ENCODE measurements at regions not wholly inside any gene's neighbourhood (a gene's known extent, or its start where the extent isn't known, plus 50 kb on each side); places are given as distances from the start of the nearest gene placed in this dataset.

GRCh38 chr2:195162194-195162593 is 494.8 kb upstream of the SLC39A10 start:
- Histone ChIP-seq H3K27ac (no peak overlapping the region), H3K36me3 (no peaks in the 10 kb centered on the region), H3K9me3 (peaks cover 0 to 2% of the 10 kb centered on the region in 2 donors), H3K4me1 (no peaks in the 10 kb centered on the region), H3K4me3 (no peak overlapping the region), H3K27me3 (no peaks in the 10 kb centered on the region)
- intact Hi-C loops (cut with DNase I; ENCODE audit: low total_unique reads): no loop called here
- TF ChIP-seq, protein P1, sequence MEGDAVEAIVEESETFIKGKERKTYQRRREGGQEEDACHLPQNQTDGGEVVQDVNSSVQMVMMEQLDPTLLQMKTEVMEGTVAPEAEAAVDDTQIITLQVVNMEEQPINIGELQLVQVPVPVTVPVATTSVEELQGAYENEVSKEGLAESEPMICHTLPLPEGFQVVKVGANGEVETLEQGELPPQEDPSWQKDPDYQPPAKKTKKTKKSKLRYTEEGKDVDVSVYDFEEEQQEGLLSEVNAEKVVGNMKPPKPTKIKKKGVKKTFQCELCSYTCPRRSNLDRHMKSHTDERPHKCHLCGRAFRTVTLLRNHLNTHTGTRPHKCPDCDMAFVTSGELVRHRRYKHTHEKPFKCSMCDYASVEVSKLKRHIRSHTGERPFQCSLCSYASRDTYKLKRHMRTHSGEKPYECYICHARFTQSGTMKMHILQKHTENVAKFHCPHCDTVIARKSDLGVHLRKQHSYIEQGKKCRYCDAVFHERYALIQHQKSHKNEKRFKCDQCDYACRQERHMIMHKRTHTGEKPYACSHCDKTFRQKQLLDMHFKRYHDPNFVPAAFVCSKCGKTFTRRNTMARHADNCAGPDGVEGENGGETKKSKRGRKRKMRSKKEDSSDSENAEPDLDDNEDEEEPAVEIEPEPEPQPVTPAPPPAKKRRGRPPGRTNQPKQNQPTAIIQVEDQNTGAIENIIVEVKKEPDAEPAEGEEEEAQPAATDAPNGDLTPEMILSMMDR (IDR thresholded peaks at IDR 0.05): no peak
- TF ChIP-seq POLR2A (IDR thresholded peaks at IDR 0.05) (no peak), POLR2AphosphoS5 (IDR thresholded peaks at IDR 0.05) (no peak)
- DNase-seq (ENCODE audit: low spot score in 2 of 2): no peak

- TF ChIP-seq POLR2AphosphoS5 (IDR thresholded peaks at IDR 0.05) (no peak), POLR2A (IDR thresholded peaks at IDR 0.05) (no peak)
- TF ChIP-seq, protein P1 (IDR thresholded peaks at IDR 0.05): no peak
Observed at GRCh38 chr2:195160963-195161362, 496.1 kb upstream of the SLC39A10 start.

DNA sequence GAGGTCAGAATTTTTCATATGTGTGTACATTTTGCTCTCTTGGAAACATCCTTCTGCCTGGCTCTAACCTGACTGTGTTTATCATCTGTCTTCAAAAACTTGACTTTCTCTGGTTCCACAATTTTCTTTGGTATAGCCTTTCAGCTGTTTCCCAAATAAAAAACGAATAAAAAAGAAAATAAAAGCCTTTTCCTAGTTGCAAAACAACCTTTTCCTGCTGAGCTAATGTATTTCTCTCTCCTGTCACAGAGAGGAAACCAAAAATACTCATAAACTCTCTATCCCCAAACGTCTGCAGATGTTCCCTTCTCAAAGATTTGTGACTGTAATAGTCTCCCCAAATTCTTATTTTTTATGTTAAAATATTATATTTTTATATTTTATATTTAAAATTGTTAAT is 505.3 kb upstream of the SLC39A10 start:
- no peaks in the 10 kb centered on the region for H3K9me3 ChIP-seq
- no peaks in the 10 kb centered on the region for H3K27me3 ChIP-seq
- H3K4me3 ChIP-seq: no peak overlapping the region
- H3K27ac ChIP-seq: no peak overlapping the region
- H3K36me3 ChIP-seq: no peaks in the 10 kb centered on the region
- TF ChIP-seq, protein P1 (IDR thresholded peaks at IDR 0.05): no peak
- TF ChIP-seq POLR2A (IDR thresholded peaks at IDR 0.05) (no peak), POLR2AphosphoS5 (IDR thresholded peaks at IDR 0.05) (no peak)
- no peaks in the 10 kb centered on the region for H3K4me1 ChIP-seq
- intact Hi-C loops (cut with DNase I; ENCODE audit: low total_unique reads): no loop called here
- no peak for DNase-seq (ENCODE audit: low spot score in 2 of 2)

More at GRCh38 chr2:195160963-195161362, 496.1 kb upstream of the SLC39A10 start:
- DNase-seq (ENCODE audit: low spot score in 2 of 2): no peak
- H3K4me1 ChIP-seq: no peaks in the 10 kb centered on the region
- intact Hi-C loops (cut with DNase I; ENCODE audit: low total_unique reads): no loop called here
- no peak overlapping the region for H3K4me3 ChIP-seq
- H3K27me3 ChIP-seq: no peaks in the 10 kb centered on the region
- no peaks in the 10 kb centered on the region for H3K9me3 ChIP-seq
- H3K36me3 ChIP-seq: no peaks in the 10 kb centered on the region
- no peak overlapping the region for H3K27ac ChIP-seq

DNA sequence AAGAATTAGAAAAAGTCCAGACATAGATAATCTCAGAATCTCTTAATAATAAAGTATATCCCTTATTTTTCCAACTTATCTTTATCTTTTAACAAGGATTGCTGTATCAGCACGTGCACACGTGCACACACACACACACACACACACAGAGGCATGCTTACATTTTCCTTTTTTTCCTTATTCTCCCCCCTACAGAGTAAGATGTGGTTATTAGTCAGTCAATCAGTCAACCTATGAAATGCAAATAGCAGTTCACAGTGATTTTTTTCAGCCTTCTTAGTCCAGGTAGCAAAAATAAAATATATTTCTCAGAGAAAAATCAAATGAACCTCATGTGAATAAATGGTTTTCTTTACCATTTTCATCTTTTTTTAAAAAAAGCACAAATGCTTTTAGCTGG is 506.2 kb upstream of the SLC39A10 start:
- no peaks in the 10 kb centered on the region for H3K36me3 ChIP-seq
- H3K4me1 ChIP-seq: no peaks in the 10 kb centered on the region
- no peaks in the 10 kb centered on the region for H3K27me3 ChIP-seq
- intact Hi-C loops (cut with DNase I; ENCODE audit: low total_unique reads): no loop called here
- no peak overlapping the region for H3K27ac ChIP-seq
- H3K9me3 ChIP-seq: no peaks in the 10 kb centered on the region
- DNase-seq (ENCODE audit: low spot score in 2 of 2): no peak
- H3K4me3 ChIP-seq: no peak overlapping the region
- TF ChIP-seq POLR2A (IDR thresholded peaks at IDR 0.05) (no peak), POLR2AphosphoS5 (IDR thresholded peaks at IDR 0.05) (no peak)
- TF ChIP-seq, protein P1 (IDR thresholded peaks at IDR 0.05): no peak

DNA sequence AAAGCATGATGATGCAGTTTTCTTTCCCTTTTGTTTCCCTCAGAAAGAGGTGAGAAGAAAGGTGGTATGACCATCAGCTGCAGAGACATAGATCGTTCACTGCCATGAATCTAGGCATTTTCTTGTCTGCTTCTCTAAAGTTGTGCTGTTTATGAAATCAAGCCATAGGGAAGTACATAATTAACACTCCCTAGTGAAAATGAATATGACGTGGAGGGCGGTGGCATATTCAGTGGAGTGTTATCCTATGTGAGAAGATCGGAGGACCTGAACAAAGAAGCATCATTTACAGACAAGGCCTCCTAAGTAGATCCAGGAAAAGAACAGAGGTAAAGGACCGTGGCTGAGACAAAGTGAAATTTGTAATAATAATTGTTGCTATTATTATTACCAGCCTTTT is 509.0 kb upstream of the SLC39A10 start:
- intact Hi-C loops (cut with DNase I; ENCODE audit: low total_unique reads): no loop called here
- H3K27me3 ChIP-seq: no peaks in the 10 kb centered on the region
- peaks cover 0 to 4% of the 10 kb centered on the region in 2 donors for H3K9me3 ChIP-seq
- H3K4me3 ChIP-seq: no peak overlapping the region
- no peaks in the 10 kb centered on the region for H3K36me3 ChIP-seq
- TF ChIP-seq, protein P1 (IDR thresholded peaks at IDR 0.05): no peak
- TF ChIP-seq POLR2AphosphoS5 (IDR thresholded peaks at IDR 0.05): no peak
- TF ChIP-seq POLR2A (IDR thresholded peaks at IDR 0.05): no peak
- H3K4me1 ChIP-seq: no peaks in the 10 kb centered on the region
- no peak for DNase-seq (ENCODE audit: low spot score in 2 of 2)
- no peak overlapping the region for H3K27ac ChIP-seq

All from breast epithelium (tissue), 4 donors.